ENCODE measurements at regions not wholly inside any gene's neighbourhood (a gene's known extent, or its start where the extent isn't known, plus 50 kb on each side); places are given as distances from the start of the nearest gene placed in this dataset.

GRCh38 chr10:58457761-58458616, 54.7 kb upstream of the BICC1 start:
- TF ChIP-seq CTCF (IDR thresholded peaks at IDR 0.05), result no peak
- no peak for TF ChIP-seq EP300 (IDR thresholded peaks at IDR 0.05)
- TF ChIP-seq POLR2A (IDR thresholded peaks at IDR 0.05), result no peak
- peak in 1 of 3 donors; percentile 15 for TF ChIP-seq POLR2AphosphoS5 (IDR thresholded peaks at IDR 0.05)
